Dedifferentiated amniotic fluid mesenchymal stem cell (primary cell): ENCODE measurements at regions not wholly inside any gene's neighbourhood (a gene's known extent, or its start where the extent isn't known, plus 50 kb on each side); places are given as distances from the start of the nearest gene placed in this dataset.

Experiments used
- DNase-seq: peaks from one replicate; pipeline ENCODE4 v3.0.0-alpha.2; 2016; ENCODE audit errors: extremely low spot score

DNA sequence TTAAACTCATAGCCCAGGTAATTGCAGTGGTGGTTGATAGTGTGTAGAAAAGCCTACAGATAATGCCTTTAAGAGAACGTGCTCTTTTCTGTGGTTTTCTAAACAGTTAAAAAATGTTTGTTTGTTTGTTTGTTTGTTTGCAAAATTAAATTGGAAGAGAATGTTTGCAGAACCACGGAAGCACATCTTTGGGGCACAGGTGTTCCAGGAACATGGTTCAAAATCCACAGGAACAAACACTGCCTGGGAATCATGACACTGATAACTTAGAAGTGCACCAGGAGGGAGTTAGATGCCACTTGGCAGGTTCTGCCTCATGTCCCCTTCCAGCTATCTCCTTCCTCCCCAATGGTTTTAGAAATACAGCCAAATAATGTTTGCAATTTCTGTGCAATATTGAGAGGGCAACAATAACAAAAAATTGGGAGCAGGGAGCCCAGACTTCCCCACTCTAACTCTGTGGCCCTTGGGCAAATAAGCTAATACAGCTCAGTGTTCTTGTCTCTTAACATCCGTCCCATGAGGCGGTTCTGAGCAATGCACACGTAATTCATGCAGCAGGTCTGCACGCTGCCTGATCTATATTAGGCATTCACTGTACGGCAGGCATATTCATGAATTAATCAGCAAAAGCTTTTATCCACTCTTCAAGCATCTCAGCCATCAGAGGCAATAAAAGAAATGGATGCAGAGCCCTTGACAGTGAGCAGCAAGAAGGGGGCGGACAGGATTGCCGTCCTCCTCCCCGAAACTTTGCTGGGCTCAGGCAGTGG is 274.3 kb upstream of the FOXQ1 start:
- DNase-seq = no peak

DNA sequence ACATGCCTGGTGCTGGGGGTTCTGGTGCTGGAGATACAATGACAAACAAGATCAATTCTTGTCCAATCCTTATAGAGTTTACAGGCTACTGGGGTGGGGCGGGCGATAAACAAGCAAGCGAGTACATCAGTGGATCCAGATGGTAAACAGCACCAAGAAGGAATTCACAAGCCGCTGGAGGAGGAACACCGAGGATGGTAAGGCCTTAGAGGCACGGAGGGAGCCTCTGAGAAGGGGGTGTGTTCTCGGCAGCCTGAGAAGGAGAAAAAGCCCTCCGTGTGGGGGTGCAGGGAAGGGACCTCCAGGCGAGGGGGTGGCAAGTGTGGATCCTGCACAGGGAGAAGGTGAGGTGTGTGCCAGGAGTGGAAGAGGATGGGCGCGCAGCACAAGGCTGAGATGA is 276.5 kb upstream of the FOXQ1 start:
- DNase-seq = no peak

DNA sequence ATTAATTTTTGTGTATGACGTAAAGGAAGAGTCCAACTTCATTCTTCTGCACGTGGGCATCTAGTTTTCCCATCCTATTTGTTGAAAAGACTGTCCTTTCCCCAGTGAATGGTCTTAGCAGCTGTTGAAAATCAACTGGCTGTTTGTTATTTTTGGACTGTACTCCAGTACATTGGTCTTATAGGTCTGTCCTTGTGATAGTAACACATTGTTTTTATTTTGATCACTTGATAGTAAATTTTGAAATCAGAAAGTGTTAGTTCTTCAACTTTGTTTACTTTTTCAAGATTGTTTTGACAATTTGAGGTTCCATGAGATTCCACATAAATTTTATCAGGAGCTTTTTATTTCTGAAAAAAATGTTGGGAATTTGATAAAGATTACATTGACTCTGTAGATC is 280.2 kb upstream of the FOXQ1 start:
- DNase-seq = no peak

DNA sequence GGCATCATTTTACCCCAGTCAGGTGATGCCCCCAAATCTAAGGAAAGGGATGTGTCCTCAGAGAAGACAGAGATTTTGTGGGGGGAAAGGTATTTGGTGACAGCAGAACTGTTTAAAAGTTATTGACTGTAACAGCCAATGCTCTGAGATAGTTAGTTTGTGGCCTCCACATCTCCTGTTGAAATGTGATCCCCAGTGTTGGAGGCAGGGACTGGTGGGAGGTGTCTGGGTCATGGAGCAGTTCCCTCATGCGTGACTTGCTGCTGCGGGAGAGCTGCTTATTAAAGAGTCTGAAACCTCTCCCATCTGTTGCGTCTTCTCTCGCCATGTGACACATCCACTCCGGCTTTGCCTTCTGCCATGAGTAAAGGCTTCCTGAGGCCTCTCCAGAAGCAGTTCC is 282.8 kb upstream of the FOXQ1 start:
- DNase-seq = no peak

DNA sequence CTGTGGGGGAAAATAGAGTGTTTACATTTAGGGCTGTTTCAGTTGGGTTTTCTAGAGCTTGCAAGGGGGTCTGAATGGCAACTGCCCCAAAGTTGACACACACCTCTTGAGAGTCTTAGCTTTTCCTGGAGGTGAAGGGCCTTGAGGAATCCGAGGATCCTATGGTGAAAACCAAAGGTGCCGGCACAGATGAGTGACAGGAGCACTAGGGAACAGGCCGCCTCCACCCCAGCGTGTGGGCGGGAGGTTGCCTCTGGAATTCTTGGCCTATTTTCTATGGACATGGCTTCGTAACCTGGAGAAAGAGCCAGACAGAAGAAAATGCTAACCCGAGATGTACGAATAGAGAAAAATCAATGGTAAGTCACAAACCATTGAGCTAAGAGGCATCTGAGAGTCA is 283.2 kb upstream of the FOXQ1 start:
- DNase-seq = no peak

DNA sequence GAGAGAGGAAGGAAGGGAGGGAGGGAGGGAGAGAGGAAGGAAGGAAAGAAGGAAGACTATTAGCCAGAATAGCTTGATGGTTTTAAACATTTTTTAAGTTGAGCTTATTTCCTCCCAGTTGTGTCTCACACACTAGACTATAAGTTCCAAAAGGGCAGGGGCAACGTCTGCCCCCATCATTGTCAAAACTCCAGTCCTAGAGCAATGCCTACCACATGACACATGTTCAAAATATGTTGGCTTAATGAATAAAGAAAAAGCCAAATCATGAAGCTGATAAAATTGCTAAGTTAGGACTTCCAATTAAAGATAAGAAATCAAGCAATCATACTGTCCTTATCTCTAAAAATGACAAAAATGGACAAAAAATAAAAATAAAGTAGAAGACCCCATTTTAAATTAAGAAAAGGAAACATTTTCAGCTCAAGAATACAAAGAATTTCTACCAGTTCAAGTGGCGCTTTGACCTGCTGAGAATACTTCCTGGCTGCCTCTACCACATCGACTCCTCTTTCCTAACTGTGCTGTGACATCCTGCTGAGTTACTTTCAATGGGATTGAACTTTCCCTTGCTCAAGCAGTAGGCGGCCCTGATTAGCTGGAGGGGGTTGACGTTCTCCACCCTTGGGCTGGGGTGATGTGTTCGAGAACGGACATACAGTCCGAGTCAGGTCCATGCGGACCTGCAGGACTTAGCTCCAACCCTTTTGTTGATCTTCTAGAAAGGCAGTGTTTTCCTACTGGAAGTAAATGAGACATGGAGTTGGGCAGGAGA is 283.9 kb upstream of the FOXQ1 start:
- DNase-seq = no peak

DNA sequence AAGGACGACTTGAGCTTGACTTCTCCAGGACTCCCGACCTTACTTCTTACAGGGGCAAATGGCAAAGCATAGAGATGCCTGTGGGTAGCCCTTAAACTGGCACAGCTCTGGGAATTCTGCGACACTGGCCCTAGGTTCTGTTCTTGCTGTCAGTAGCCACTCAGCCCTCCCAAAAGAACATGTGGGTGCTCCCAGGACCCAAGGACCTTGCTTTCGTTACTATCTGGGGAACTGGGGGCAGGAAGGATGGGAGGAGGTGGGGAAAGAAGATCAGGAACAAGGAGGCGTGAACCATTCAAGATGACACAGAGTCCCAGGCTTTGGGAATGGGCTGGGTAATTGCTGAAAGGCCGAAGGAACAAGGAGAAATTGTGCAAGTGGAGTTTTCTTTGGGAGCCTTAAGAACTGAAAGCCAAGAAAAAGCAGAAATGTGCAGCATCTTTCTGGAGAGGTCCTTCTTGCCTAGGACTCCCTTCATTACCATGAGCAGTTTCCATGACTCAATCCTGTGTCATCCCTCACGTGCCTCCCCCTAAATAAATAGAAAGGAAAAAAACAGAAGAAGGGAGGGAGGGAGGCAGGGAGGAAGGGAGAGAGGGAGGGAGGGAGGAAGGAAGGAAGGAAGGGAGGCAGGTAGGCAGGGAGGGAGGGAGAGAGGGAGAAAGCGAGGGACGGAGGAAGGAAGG is 284.6 kb upstream of the FOXQ1 start:
- peak; percentile 23 for DNase-seq

DNA sequence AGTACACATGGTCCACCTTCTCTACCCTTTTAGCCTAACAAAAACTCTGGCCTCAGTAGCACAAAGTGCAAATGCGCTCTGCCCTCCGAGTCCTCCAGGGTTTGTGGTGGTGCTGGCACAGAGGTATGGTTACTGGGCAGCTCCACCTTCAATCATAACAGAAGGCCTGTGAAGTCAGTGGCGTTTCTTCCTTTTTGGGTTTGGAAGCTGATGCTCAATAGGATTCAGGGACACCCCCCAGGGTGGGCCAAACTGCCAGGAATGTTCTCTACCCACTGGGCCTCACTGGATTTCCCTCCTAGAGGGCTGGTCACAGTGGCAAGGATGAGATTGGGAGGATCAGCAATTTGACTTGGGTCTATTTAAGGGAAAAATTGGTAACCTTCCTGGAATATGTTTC is 286.1 kb upstream of the FOXQ1 start:
- no peak for DNase-seq

DNA sequence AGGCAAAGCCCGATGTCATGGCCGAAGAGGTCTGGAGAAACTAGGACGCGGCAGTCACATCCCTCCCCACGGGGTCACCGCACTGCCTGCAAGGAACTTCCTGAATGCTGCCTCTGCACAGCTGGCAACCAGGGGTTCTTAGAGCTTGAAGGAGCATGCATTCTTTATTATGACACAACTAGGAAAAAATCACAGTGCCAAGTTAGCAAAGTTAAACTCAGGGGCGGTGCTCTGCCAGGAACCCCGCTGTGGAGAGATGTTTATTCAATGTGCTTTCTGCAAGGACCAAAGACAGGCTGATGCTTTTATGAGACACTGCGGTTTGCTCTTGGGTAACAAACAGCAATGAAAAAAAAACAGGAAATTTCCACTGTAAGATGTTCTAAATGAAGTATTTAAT is 287.3 kb upstream of the FOXQ1 start:
- peak; percentile 85 for DNase-seq

DNA sequence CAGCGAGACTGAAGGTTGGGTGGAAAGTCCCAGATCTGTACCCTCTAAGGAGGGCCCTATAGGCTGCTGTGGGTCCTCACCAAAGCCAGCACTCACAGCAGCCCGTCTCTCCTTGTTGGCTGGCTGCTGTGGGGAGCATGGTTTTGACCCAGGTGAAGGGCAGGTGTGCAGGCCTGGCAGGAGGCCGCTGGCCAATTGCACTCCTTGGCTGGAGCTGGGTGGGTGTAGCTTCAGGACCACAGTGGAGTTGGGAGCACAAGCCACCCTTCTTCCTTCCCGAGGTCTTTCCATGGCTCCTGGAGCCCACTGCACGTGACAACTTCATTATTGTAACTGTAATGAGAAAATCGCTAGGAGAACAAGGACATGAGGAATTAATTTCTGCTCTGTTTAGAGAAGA is 287.7 kb upstream of the FOXQ1 start:
- DNase-seq = no peak

DNA sequence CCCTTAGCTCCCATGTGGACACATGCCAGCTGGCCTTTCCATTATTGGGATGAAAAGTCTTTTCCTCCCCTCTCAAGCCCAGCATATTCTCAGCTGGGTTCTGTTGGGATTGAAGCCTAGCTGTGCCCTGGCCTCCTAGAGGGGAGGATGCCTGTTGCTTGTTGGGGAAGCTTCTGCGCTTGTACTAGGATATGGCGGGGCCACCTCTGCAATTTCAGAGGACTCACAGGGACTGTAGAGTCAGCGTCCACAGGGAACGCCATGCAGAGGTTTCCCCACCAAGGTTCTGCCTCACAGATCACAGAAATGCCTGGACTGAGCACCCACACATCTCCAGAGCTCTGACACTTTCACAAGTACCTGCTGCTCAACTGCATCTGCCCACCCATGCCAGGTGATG is 288.7 kb upstream of the FOXQ1 start:
- DNase-seq = no peak

DNA sequence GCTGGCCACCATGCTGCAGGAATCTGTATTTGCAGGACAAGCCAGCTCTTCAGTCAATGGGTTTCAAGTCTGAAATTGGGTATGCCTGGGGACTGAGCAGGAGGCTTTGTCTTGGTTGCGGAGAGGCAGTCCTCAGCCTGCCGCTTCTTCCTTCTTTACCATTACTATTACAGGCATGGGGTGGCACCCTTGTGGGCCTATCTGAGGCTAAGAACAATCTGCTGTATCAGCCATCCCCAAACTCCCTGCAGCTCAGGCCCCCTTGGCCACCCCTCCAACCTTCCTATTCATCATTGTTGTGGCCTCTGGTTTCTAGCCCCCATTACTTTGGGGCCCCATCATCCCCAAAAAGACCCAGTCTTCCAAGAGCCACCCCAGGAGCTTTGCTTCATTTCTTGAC is 289.2 kb upstream of the FOXQ1 start:
- DNase-seq = no peak

DNA sequence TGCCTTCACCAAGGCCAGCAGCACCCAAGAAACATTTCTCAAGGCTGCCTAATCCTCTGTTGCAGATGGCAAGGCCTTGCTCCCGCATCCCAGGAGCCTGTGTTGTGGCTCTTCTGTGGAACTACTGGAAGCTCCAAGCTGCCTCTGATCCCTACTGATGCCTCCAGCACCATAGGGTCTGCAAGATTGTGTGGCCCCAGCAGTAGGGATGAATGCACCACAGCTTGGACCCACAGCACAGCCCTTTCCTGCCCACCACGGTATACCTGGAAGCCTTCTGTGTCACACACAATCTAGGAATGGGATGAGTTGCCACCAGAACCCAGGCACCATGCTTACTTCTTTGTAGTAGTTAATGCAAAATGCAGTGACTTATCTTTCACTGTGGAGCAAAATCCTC is 291.1 kb upstream of the FOXQ1 start:
- no peak for DNase-seq

DNA sequence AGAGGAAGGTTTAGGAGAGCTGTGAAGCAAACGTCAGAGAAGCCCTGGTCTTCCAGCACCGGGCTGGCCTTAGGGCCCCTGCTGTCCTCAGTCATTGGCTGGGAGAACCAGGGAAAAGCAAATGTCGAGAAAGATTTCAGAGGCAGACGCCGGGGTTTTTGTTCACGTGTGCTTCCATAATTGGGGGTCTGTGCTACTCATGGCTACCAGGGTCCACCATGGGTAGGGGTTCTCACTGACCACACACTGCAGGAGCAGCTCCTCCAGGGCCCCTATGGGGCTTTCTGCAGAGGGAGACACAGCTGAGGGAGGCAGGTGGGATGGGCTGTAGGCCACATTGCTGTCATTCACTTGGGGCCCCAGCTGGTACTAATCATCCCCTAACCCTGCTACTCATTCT is 291.8 kb upstream of the FOXQ1 start:
- DNase-seq = no peak

DNA sequence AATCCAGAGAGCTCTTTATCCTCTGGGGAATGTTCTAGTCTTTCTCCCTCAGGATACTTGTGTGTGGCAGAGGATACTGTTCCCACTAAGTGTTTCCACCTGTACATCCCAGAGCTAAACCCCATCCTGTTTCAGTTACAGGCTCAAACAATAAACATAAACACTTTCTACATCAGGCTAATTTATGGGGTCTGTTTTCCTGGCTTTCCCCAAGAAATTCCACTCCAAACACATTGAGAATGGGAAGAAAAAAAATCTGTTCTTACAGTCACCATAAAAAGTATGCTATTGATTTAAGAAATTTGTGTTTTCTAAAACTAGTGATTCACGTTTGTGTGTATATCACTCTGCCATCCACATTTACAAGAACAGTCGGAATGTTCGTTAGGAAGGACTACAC is 293.9 kb upstream of the FOXQ1 start:
- no peak for DNase-seq

DNA sequence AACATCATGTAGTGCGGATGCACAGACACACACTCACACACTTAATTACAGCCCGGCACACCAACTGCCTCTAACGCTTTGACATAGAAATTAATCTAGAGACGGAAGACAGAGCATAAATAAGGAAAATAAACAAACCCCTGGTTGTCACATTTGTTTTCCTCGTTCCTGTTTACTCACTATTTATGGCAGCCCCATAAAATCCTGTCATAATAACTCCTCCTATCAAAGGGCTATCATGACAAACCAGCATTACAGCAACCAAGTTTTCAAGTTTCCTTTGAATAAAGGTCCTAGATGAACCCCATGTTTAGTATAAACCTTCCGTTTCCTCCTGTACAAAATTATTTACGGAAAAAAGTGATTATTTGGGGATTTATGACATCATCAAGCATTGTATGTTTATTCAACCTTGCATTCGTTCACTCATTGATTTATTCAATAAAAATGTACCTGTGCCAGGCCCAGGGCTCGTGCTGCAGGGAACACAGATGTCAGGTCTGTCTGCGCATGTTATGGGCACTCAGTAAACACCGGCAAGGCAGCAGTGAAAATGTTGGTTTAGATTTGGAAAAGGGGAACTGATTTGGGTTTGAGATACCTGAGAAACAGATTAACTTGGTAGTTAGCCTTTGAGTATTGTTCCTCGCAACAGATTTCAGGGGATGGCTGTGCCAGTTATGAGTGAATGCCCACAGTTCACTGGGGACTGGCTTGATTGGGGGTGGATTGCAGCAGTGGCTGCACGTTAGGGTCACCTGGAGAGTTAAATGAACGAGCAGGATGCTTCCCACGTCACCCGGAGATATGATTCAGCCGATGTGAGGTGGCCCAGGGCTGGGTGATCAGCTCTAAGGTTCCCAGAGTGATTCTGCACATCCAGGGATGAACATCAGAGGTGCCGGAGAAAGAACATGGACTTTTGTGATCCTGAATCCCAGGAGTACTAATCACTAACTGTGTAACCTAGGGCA is 295.3 kb upstream of the FOXQ1 start:
- no peak for DNase-seq

DNA sequence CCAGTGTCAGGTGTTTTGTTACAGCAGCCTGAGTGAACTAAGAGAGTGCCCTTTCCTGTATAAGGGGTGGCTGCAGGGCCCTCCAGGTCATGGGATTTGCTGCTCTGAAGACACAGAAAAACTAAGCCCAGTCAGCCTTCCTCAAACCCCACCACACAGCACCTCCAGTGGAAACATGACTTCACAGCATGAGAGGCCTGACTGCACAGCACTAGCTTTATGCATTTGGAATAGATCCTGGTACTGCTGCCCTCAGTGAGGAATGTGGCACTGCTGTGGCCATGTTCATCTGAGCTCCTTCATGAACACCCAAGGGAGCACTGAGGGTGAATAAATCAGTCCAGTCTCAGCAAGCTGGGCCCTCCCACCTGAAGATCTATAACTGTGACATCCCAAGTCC is 296.1 kb upstream of the FOXQ1 start:
- DNase-seq = no peak

DNA sequence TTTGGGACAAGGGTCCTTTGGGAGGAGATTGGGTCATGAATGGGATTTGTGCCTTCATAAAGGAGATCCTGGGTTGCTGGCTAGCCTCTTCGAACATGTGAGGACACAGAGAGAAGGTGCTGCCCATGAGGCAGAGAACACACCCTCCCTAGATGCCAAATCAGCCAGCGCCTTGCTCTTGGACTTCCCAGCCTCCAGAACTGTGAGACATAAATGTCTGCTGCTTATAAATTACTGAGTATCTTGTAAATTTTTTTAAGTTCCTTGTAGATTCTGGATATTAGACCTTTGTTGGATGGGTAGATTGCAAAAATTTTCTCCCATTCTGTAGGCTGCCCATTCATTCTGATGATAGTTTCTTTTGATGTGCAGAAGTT is 297.5 kb upstream of the FOXQ1 start:
- no peak for DNase-seq

DNA sequence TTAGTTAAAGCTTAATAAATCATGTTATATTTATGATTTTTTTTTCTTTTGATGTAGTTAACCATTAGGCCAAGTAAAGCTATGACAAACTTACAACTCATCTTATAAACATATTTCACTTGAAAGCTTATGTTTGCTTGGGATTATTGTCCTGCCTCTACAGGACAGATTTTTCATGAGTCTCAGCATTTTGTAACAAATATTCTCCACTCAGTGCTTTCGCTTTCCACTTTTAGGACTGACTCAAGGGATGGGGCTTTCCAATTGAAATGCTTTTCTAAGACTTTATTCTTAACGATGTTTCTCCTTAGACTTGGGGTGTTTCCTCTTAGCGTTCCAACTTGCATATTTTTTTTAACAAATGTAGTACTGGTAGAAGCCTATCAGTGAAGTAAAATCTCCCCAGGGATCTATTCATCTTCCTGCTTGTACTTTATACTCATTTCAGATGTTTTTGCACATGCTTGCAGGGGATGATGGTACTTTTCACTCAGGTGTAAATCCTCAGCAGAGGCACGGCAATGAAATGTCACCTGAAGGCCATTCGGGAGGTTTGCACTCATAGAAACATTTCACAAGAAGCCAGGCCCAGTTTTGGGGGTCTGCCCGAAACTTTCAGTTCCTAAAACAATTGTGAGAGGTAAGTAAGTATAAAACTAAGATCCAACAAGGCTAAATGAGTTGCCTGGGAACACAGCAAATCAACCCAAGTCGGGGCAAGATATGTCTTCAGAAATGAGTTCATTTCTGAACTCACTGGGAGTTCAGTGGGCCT is 298.1 kb upstream of the FOXQ1 start:
- no peak for DNase-seq

DNA sequence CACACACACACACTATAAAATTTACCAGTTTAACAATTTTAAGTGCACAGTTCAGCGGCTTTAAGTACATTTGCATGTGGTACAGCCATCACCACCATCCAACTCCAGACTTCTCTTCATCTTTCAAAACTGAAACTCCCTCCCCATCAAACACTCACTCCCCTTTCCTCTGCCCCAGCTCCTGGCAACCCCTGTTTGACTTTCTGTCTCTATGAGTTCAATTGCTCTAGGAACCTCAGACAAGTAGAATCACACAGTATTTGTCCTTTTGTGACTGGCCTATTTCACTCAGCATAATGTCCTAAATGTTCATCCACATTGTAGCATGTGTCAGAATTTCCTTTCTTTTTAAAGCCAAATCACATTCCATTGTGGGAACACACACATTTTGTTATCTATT is 302.8 kb upstream of the FOXQ1 start:
- no peak for DNase-seq

DNA sequence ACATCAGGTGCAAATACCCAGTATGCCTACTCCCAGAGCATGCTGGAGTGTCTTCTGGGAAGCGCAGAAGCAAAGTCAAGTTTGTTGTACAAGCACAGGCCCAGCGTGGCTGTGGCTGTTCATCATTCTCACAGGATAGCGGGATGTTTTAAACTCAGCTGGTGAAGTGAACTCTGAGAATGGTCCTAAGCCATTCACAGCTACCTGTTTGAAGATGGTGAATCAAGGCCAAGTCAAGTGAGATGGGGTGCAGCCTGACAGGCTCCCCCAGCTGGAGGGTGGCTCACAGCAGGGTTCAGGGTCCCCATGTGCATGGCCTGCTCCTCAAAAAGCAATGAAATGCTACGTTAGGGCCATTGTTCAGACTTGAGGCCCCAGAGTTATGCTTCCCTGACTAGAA is 304.7 kb upstream of the FOXQ1 start:
- DNase-seq = no peak
